ENCODE measurements at regions not wholly inside any gene's neighbourhood (a gene's known extent, or its start where the extent isn't known, plus 50 kb on each side); places are given as distances from the start of the nearest gene placed in this dataset.

GRCh38 chr13:74681891-74682290 is 547.7 kb upstream of the KLF12 start:
- TF ChIP-seq CTCF (IDR thresholded peaks at IDR 0.05) (no peak), E2F4 (CRISPR knock-in tag; IDR thresholded peaks at IDR 0.05; ENCODE audit: borderline replicate concordance, low read depth) (no peak)

All from WTC11 (cell line).